SIG-M5 (cell line): ENCODE measurements at regions not wholly inside any gene's neighbourhood (a gene's known extent, or its start where the extent isn't known, plus 50 kb on each side); places are given as distances from the start of the nearest gene placed in this dataset.
"Not testable (repeated sequence)": the region's sequence is repeated elsewhere in the genome, so short reads cannot be mapped to it uniquely, and the experiment has no call there.

Experiments
- DNase-seq: peaks from one replicate; lab custom pipeline; 2025; lab: John Stamatoyannopoulos, UW

- not testable (repeated sequence) for DNase-seq
These were observed 2241.4 kb upstream of the AGA start for GRCh38 chr4:179683661-179684060.

- no peak for DNase-seq
These were observed 2250.0 kb upstream of the AGA start for GRCh38 chr4:179692222-179692621.

- DNase-seq = no peak
These were observed 2252.9 kb upstream of the AGA start for GRCh38 chr4:179695175-179695574.

- no peak for DNase-seq
These were observed 2256.1 kb upstream of the AGA start for GRCh38 chr4:179698321-179698720.

GRCh38 chr4:179709961-179710624, 2267.9 kb upstream of the AGA start:
- DNase-seq = no peak

GRCh38 chr4:179719766-179720450, 2277.7 kb upstream of the AGA start:
- no peak for DNase-seq

- DNase-seq = not testable (repeated sequence)
These were observed 2284.3 kb upstream of the AGA start for GRCh38 chr4:179726491-179726890.

- DNase-seq = no peak
These were observed 2286.1 kb upstream of the AGA start for GRCh38 chr4:179728305-179728704.

GRCh38 chr4:179736820-179737219, 2294.6 kb upstream of the AGA start:
- not testable (repeated sequence) for DNase-seq

- DNase-seq = no peak
These were observed 2296.6 kb upstream of the AGA start for GRCh38 chr4:179738822-179739221.

GRCh38 chr4:179747218-179747910, 2305.1 kb upstream of the AGA start:
- no peak for DNase-seq

GRCh38 chr4:179748837-179749236, 2306.6 kb upstream of the AGA start:
- no peak for DNase-seq

GRCh38 chr4:179750374-179750773, 2308.1 kb upstream of the AGA start:
- DNase-seq = no peak

GRCh38 chr4:179751669-179752068, 2309.4 kb upstream of the AGA start:
- DNase-seq = no peak

GRCh38 chr4:179755322-179755721, 2313.1 kb upstream of the AGA start:
- no peak for DNase-seq

- DNase-seq = no peak
These were observed 2315.4 kb upstream of the AGA start for GRCh38 chr4:179757641-179758040.

GRCh38 chr4:179762840-179763239, 2320.6 kb upstream of the AGA start:
- DNase-seq = no peak

GRCh38 chr4:179766938-179767337, 2324.7 kb upstream of the AGA start:
- no peak for DNase-seq

- no peak for DNase-seq
These were observed 2326.8 kb upstream of the AGA start for GRCh38 chr4:179768996-179769395.

- no peak for DNase-seq
These were observed 2355.5 kb upstream of the AGA start for GRCh38 chr4:179797738-179798137.

- no peak for DNase-seq
These were observed 2361.6 kb upstream of the AGA start for GRCh38 chr4:179803857-179804256.

GRCh38 chr4:179804440-179804839, 2362.2 kb upstream of the AGA start:
- no peak for DNase-seq

GRCh38 chr4:179817317-179817716, 2375.1 kb upstream of the AGA start:
- no peak for DNase-seq
